ENCODE measurements at regions not wholly inside any gene's neighbourhood (a gene's known extent, or its start where the extent isn't known, plus 50 kb on each side); places are given as distances from the start of the nearest gene placed in this dataset.

GRCh38 chr4:173929921-173930320 lies 353.5 kb downstream of the FBXO8 start:
- H3K4me3 ChIP-seq (ENCODE audit: low read depth in 1 of 2, low read length in 2 of 2), result no peak overlapping the region
- no peak overlapping the region for H3K27ac ChIP-seq (ENCODE audit: low read depth in 2 of 2, low read length in 1 of 2)
- WGBS, 2 donors, result 64 to 75% methylated on average over 3 of the region's 3 CpGs
- H3K36me3 ChIP-seq (ENCODE audit: control insufficient read depth in 2 of 2, insufficient read depth in 2 of 2, low read length in 1 of 2), result no peaks in the 10 kb centered on the region
- H3K27me3 ChIP-seq (ENCODE audit: control insufficient read depth in 1 of 2, insufficient read depth in 2 of 2, low read length in 2 of 2), result no peaks in the 10 kb centered on the region
- no peaks in the 10 kb centered on the region for H3K4me1 ChIP-seq (ENCODE audit: control insufficient read depth in 2 of 2, insufficient read depth in 2 of 2, low read length in 1 of 2)
- no peaks in the 10 kb centered on the region for H3K9me3 ChIP-seq (ENCODE audit: control insufficient read depth in 2 of 2, insufficient read depth in 1 of 2, low read depth in 1 of 2, low read length in 1 of 2)

- H3K27me3 ChIP-seq (ENCODE audit: control insufficient read depth in 1 of 2, insufficient read depth in 2 of 2, low read length in 2 of 2), result no peaks in the 10 kb centered on the region
These were observed 358.9 kb downstream of the FBXO8 start for GRCh38 chr4:173924561-173924960.

GRCh38 chr4:173919861-173920260 lies 363.6 kb downstream of the FBXO8 start:
- Histone ChIP-seq H3K4me1 (ENCODE audit: control insufficient read depth in 2 of 2, insufficient read depth in 2 of 2, low read length in 1 of 2) (no peaks in the 10 kb centered on the region), H3K4me3 (ENCODE audit: low read depth in 1 of 2, low read length in 2 of 2) (no peak overlapping the region), H3K27ac (ENCODE audit: low read depth in 2 of 2, low read length in 1 of 2) (no peak overlapping the region), H3K36me3 (ENCODE audit: control insufficient read depth in 2 of 2, insufficient read depth in 2 of 2, low read length in 1 of 2) (no peaks in the 10 kb centered on the region), H3K9me3 (ENCODE audit: control insufficient read depth in 2 of 2, insufficient read depth in 1 of 2, low read depth in 1 of 2, low read length in 1 of 2) (no peaks in the 10 kb centered on the region), H3K27me3 (ENCODE audit: control insufficient read depth in 1 of 2, insufficient read depth in 2 of 2, low read length in 2 of 2) (no peaks in the 10 kb centered on the region)
- WGBS, 2 donors, result 40 to 46% methylated on average over 1 of the region's 1 CpG

More at GRCh38 chr4:173924561-173924960, 358.9 kb downstream of the FBXO8 start:
- Histone ChIP-seq H3K36me3 (ENCODE audit: control insufficient read depth in 2 of 2, insufficient read depth in 2 of 2, low read length in 1 of 2) (no peaks in the 10 kb centered on the region), H3K9me3 (ENCODE audit: control insufficient read depth in 2 of 2, insufficient read depth in 1 of 2, low read depth in 1 of 2, low read length in 1 of 2) (no peaks in the 10 kb centered on the region), H3K4me1 (ENCODE audit: control insufficient read depth in 2 of 2, insufficient read depth in 2 of 2, low read length in 1 of 2) (no peaks in the 10 kb centered on the region), H3K4me3 (ENCODE audit: low read depth in 1 of 2, low read length in 2 of 2) (no peak overlapping the region), H3K27ac (ENCODE audit: low read depth in 2 of 2, low read length in 1 of 2) (peak overlapping the region in 1 of 2 donors; percentile 49)
- WGBS, 2 donors, result 36 to 51% methylated on average over 4 of the region's 4 CpGs

- Histone ChIP-seq H3K27me3 (ENCODE audit: control insufficient read depth in 1 of 2, insufficient read depth in 2 of 2, low read length in 2 of 2) (no peaks in the 10 kb centered on the region), H3K4me1 (ENCODE audit: control insufficient read depth in 2 of 2, insufficient read depth in 2 of 2, low read length in 1 of 2) (no peaks in the 10 kb centered on the region), H3K27ac (ENCODE audit: low read depth in 2 of 2, low read length in 1 of 2) (no peak overlapping the region), H3K36me3 (ENCODE audit: control insufficient read depth in 2 of 2, insufficient read depth in 2 of 2, low read length in 1 of 2) (no peaks in the 10 kb centered on the region), H3K9me3 (ENCODE audit: control insufficient read depth in 2 of 2, insufficient read depth in 1 of 2, low read depth in 1 of 2, low read length in 1 of 2) (no peaks in the 10 kb centered on the region), H3K4me3 (ENCODE audit: low read depth in 1 of 2, low read length in 2 of 2) (no peak overlapping the region)
- 25 to 36% methylated on average over 2 of the region's 2 CpGs for WGBS, 2 donors
These were observed 364.3 kb downstream of the FBXO8 start for GRCh38 chr4:173919196-173919595.

- Histone ChIP-seq H3K9me3 (ENCODE audit: control insufficient read depth in 2 of 2, insufficient read depth in 1 of 2, low read depth in 1 of 2, low read length in 1 of 2) (no peaks in the 10 kb centered on the region), H3K36me3 (ENCODE audit: control insufficient read depth in 2 of 2, insufficient read depth in 2 of 2, low read length in 1 of 2) (no peaks in the 10 kb centered on the region), H3K4me1 (ENCODE audit: control insufficient read depth in 2 of 2, insufficient read depth in 2 of 2, low read length in 1 of 2) (no peaks in the 10 kb centered on the region), H3K27ac (ENCODE audit: low read depth in 2 of 2, low read length in 1 of 2) (peak overlapping the region in 1 of 2 donors; percentile 42), H3K27me3 (ENCODE audit: control insufficient read depth in 1 of 2, insufficient read depth in 2 of 2, low read length in 2 of 2) (no peaks in the 10 kb centered on the region), H3K4me3 (ENCODE audit: low read depth in 1 of 2, low read length in 2 of 2) (no peak overlapping the region)
- WGBS, 2 donors, result 19 to 30% methylated on average over 8 of the region's 8 CpGs
These were observed 366.1 kb downstream of the FBXO8 start for GRCh38 chr4:173917255-173917960.

GRCh38 chr4:173913496-173913895 lies 370.0 kb downstream of the FBXO8 start:
- 76 to 86% methylated on average over 6 of the region's 6 CpGs for WGBS, 2 donors

GRCh38 chr4:173912384-173912783 lies 371.1 kb downstream of the FBXO8 start:
- Histone ChIP-seq H3K9me3 (ENCODE audit: control insufficient read depth in 2 of 2, insufficient read depth in 1 of 2, low read depth in 1 of 2, low read length in 1 of 2) (no peaks in the 10 kb centered on the region), H3K4me3 (ENCODE audit: low read depth in 1 of 2, low read length in 2 of 2) (no peak overlapping the region), H3K27ac (ENCODE audit: low read depth in 2 of 2, low read length in 1 of 2) (no peak overlapping the region), H3K36me3 (ENCODE audit: control insufficient read depth in 2 of 2, insufficient read depth in 2 of 2, low read length in 1 of 2) (no peaks in the 10 kb centered on the region), H3K4me1 (ENCODE audit: control insufficient read depth in 2 of 2, insufficient read depth in 2 of 2, low read length in 1 of 2) (no peaks in the 10 kb centered on the region), H3K27me3 (ENCODE audit: control insufficient read depth in 1 of 2, insufficient read depth in 2 of 2, low read length in 2 of 2) (no peaks in the 10 kb centered on the region)
- 49 to 59% methylated on average over 1 of the region's 1 CpG for WGBS, 2 donors

More at GRCh38 chr4:173913496-173913895, 370.0 kb downstream of the FBXO8 start:
- no peak overlapping the region for H3K4me3 ChIP-seq (ENCODE audit: low read depth in 1 of 2, low read length in 2 of 2)
- H3K27ac ChIP-seq (ENCODE audit: low read depth in 2 of 2, low read length in 1 of 2), result no peak overlapping the region
- no peaks in the 10 kb centered on the region for H3K4me1 ChIP-seq (ENCODE audit: control insufficient read depth in 2 of 2, insufficient read depth in 2 of 2, low read length in 1 of 2)
- H3K27me3 ChIP-seq (ENCODE audit: control insufficient read depth in 1 of 2, insufficient read depth in 2 of 2, low read length in 2 of 2), result no peaks in the 10 kb centered on the region
- no peaks in the 10 kb centered on the region for H3K36me3 ChIP-seq (ENCODE audit: control insufficient read depth in 2 of 2, insufficient read depth in 2 of 2, low read length in 1 of 2)
- H3K9me3 ChIP-seq (ENCODE audit: control insufficient read depth in 2 of 2, insufficient read depth in 1 of 2, low read depth in 1 of 2, low read length in 1 of 2), result no peaks in the 10 kb centered on the region

GRCh38 chr4:173910891-173911290 lies 372.6 kb downstream of the FBXO8 start:
- no peaks in the 10 kb centered on the region for H3K4me1 ChIP-seq (ENCODE audit: control insufficient read depth in 2 of 2, insufficient read depth in 2 of 2, low read length in 1 of 2)
- H3K36me3 ChIP-seq (ENCODE audit: control insufficient read depth in 2 of 2, insufficient read depth in 2 of 2, low read length in 1 of 2), result no peaks in the 10 kb centered on the region
- H3K27me3 ChIP-seq (ENCODE audit: control insufficient read depth in 1 of 2, insufficient read depth in 2 of 2, low read length in 2 of 2), result no peaks in the 10 kb centered on the region
- 75 to 83% methylated on average over 4 of the region's 4 CpGs for WGBS, 2 donors
- no peak overlapping the region for H3K4me3 ChIP-seq (ENCODE audit: low read depth in 1 of 2, low read length in 2 of 2)
- H3K9me3 ChIP-seq (ENCODE audit: control insufficient read depth in 2 of 2, insufficient read depth in 1 of 2, low read depth in 1 of 2, low read length in 1 of 2), result no peaks in the 10 kb centered on the region
- no peak overlapping the region for H3K27ac ChIP-seq (ENCODE audit: low read depth in 2 of 2, low read length in 1 of 2)

- Histone ChIP-seq H3K27me3 (ENCODE audit: control insufficient read depth in 1 of 2, insufficient read depth in 2 of 2, low read length in 2 of 2) (no peaks in the 10 kb centered on the region), H3K9me3 (ENCODE audit: control insufficient read depth in 2 of 2, insufficient read depth in 1 of 2, low read depth in 1 of 2, low read length in 1 of 2) (no peaks in the 10 kb centered on the region), H3K27ac (ENCODE audit: low read depth in 2 of 2, low read length in 1 of 2) (no peak overlapping the region), H3K4me3 (ENCODE audit: low read depth in 1 of 2, low read length in 2 of 2) (no peak overlapping the region), H3K4me1 (ENCODE audit: control insufficient read depth in 2 of 2, insufficient read depth in 2 of 2, low read length in 1 of 2) (no peaks in the 10 kb centered on the region), H3K36me3 (ENCODE audit: control insufficient read depth in 2 of 2, insufficient read depth in 2 of 2, low read length in 1 of 2) (no peaks in the 10 kb centered on the region)
- WGBS, 2 donors, result 86% methylated on average over 3 of the region's 3 CpGs
These were observed 374.2 kb downstream of the FBXO8 start for GRCh38 chr4:173909294-173909693.

GRCh38 chr4:173899813-173900212 lies 369.8 kb upstream of the HAND2 start:
- Histone ChIP-seq H3K27ac (ENCODE audit: low read depth in 2 of 2, low read length in 1 of 2) (no peak overlapping the region), H3K9me3 (ENCODE audit: control insufficient read depth in 2 of 2, insufficient read depth in 1 of 2, low read depth in 1 of 2, low read length in 1 of 2) (no peaks in the 10 kb centered on the region), H3K27me3 (ENCODE audit: control insufficient read depth in 1 of 2, insufficient read depth in 2 of 2, low read length in 2 of 2) (no peaks in the 10 kb centered on the region), H3K36me3 (ENCODE audit: control insufficient read depth in 2 of 2, insufficient read depth in 2 of 2, low read length in 1 of 2) (no peaks in the 10 kb centered on the region), H3K4me1 (ENCODE audit: control insufficient read depth in 2 of 2, insufficient read depth in 2 of 2, low read length in 1 of 2) (no peaks in the 10 kb centered on the region), H3K4me3 (ENCODE audit: low read depth in 1 of 2, low read length in 2 of 2) (no peak overlapping the region)
- 85 to 88% methylated on average over 2 of the region's 2 CpGs for WGBS, 2 donors
